ENCODE measurements at regions not wholly inside any gene's neighbourhood (a gene's known extent, or its start where the extent isn't known, plus 50 kb on each side); places are given as distances from the start of the nearest gene placed in this dataset.

- TF ChIP-seq ZNF398 (tag by site-specific recombination; IDR thresholded peaks at IDR 0.05), result no peak
- no peak for TF ChIP-seq ZNF571 (tag by site-specific recombination; IDR thresholded peaks at IDR 0.05)
These were observed 1979.1 kb downstream of the OLFM4 start (continued) for GRCh38 chr13:55007681-55008080.

- no peaks in the 10 kb centered on the region for H3K36me3 ChIP-seq (ENCODE audit: control insufficient read depth in 2 of 2, insufficient read depth in 1 of 2, low read length in 2 of 2)
- H3K4me3 ChIP-seq (ENCODE audit: low read depth, low read length), result no peak overlapping the region
- no peak overlapping the region for H3K27ac ChIP-seq (ENCODE audit: extremely low read depth, low read depth, low read length)
- no peaks in the 10 kb centered on the region for H3K4me1 ChIP-seq (ENCODE audit: control insufficient read depth, insufficient read depth, low read length)
- H3K9me3 ChIP-seq (ENCODE audit: control insufficient read depth, insufficient read depth, low read depth, low read length), result no peaks in the 10 kb centered on the region
- ChIA-PET CTCF (no interaction called here), POLR2A (no interaction called here)
- no peak for TF ChIP-seq ZNF777 (tag by site-specific recombination; IDR thresholded peaks at IDR 0.05; ENCODE audit: borderline replicate concordance)
- no peak for TF ChIP-seq ZNF24 (tag by site-specific recombination; IDR thresholded peaks at IDR 0.05)
- TF ChIP-seq PRDM2 (tag by site-specific recombination; IDR thresholded peaks at IDR 0.05; ENCODE audit: borderline replicate concordance), result no peak
- no peak for TF ChIP-seq ZNF521 (tag by site-specific recombination; IDR thresholded peaks at IDR 0.05)
- no peak for TF ChIP-seq ZNF132 (tag by site-specific recombination; IDR thresholded peaks at IDR 0.05; ENCODE audit: borderline replicate concordance)
- no peak for TF ChIP-seq ZNF26 (tag by site-specific recombination; IDR thresholded peaks at IDR 0.05)
- TF ChIP-seq ZNF223 (tag by site-specific recombination; IDR thresholded peaks at IDR 0.05), result no peak
- TF ChIP-seq ZBTB49 (tag by site-specific recombination; IDR thresholded peaks at IDR 0.05; ENCODE audit: low read depth), result no peak
- no peak for TF ChIP-seq SP7 (tag by site-specific recombination; IDR thresholded peaks at IDR 0.05)
- no peak for TF ChIP-seq ZNF701 (tag by site-specific recombination; IDR thresholded peaks at IDR 0.05)
- no peak for TF ChIP-seq ZNF292 (tag by site-specific recombination; IDR thresholded peaks at IDR 0.05; ENCODE audit: borderline replicate concordance, low read depth)
- no peak for TF ChIP-seq ZNF426 (tag by site-specific recombination; IDR thresholded peaks at IDR 0.05)
- no peak for TF ChIP-seq CTCF (tag by site-specific recombination; IDR thresholded peaks at IDR 0.05)
- no peak for TF ChIP-seq ZNF214 (tag by site-specific recombination; IDR thresholded peaks at IDR 0.05; ENCODE audit: borderline replicate concordance)
- TF ChIP-seq SP2 (tag by site-specific recombination; IDR thresholded peaks at IDR 0.05), result no peak
- no peak for TF ChIP-seq GLIS2 (tag by site-specific recombination; IDR thresholded peaks at IDR 0.05)
- no peak for TF ChIP-seq KLF1 (tag by site-specific recombination; IDR thresholded peaks at IDR 0.05)
These were observed 1984.4 kb downstream of the OLFM4 start for GRCh38 chr13:55013051-55013450.
